Inferior parietal cortex (tissue), 1 donor: ENCODE measurements at regions not wholly inside any gene's neighbourhood (a gene's known extent, or its start where the extent isn't known, plus 50 kb on each side); places are given as distances from the start of the nearest gene placed in this dataset.
"Not testable (repeated sequence)": the region's sequence is repeated elsewhere in the genome, so short reads cannot be mapped to it uniquely, and the experiment has no call there.

Source experiments
- DNase-seq: peaks from one replicate; pipeline ENCODE4 v3.0.0-alpha.2; 2016; ENCODE audit errors: extremely low spot score

DNA sequence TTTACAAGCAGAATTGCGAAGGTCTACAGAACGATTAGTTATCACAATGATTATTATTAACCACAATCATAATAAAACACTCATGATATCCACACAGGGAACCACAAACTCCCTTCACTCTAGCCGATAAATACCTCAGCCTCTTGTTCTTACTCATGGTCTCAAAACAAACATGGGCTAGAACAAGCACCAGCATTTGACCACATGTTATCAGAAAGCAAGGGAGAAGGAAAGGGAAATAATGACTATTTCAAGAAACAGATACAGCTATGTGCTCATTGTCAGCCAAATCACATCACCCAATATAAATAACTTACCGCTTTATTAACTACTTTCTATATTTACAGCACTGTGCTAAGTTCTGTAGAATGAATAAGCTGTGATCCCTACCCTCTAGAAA is 663.2 kb upstream of the HTR2C start:
- no peak for DNase-seq

- DNase-seq, result no peak
These were observed 664.5 kb upstream of the HTR2C start for GRCh38 chrX:113919387-113919786.

- no peak for DNase-seq
These were observed 677.7 kb upstream of the HTR2C start for GRCh38 chrX:113906168-113906567.

DNA sequence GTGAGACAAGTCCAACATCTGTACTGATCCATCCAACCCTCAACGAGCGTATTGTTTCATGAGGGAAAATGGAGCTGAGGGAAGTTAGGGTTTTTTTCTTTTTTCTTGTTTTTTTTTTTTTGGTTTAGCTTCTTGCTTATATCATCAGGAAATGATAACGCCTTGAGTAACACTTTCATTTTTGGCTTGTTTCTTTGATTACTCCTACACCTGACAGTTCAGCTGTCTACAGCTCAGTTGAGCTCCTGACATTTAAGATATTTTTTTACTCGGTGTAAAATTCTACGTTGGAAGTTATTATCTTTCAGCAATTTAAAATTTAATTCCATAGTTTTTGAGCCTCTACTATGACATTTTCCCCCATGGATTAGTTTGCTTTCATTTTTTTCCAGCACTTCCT is 691.0 kb upstream of the HTR2C start:
- no peak for DNase-seq

GRCh38 chrX:113892401-113892800 is 691.5 kb upstream of the HTR2C start:
- no peak for DNase-seq

DNA sequence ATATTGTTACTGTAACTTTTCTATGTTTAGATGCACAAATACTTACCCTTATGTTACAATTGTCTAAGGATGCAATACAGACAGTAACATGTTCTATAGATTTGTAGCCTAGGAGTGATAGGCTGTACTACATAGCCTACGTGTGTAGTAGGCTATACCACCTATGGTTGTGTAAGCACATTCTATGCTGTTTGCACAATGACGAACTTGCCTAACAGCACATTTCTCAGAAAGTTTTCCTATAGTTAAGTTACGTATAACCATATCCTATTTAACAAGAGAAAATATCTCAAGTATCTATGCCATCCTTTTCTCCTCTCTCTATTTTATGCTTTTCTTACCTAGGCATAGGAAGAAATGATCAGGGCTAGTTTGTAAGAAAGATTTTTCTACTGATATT is 710.8 kb upstream of the HTR2C start:
- DNase-seq, result no peak

DNA sequence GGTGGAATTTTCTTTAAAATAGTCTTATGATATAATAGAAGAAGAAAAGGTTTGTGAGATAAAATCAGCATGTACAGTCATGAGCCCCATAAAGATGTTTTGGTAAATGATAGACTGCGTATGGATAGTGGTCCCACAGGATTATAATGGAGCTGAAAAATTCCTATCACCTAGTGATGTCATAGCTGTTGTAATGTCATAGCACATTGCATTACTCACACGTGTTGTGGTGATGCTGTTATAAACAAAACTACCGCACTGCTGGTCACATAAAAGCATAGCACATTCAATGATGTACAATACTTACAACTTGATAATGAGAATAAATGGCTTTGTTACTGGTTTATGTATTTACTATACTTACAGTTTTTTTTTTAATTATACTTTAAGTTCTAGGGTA is 715.2 kb upstream of the HTR2C start:
- no peak for DNase-seq

DNA sequence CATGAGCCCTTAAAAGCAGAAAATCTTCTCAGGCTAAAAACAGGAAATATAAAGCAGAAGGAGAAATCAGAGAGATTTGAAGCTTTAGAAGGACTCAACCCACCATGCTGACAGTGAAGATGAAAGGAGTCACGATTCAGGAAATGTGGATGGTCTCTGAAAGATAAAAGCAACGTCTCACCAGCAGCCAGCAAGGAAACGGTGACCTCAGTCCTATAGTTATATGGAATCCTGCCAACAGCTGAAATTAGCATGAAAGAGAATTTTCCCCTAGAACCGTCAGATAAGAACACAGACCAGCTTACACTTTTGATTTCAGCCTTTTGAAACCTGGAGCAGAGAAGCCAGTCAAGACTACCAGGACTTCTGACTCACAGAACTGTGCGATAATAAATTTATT is 715.7 kb upstream of the HTR2C start:
- peak; percentile 1 for DNase-seq

DNA sequence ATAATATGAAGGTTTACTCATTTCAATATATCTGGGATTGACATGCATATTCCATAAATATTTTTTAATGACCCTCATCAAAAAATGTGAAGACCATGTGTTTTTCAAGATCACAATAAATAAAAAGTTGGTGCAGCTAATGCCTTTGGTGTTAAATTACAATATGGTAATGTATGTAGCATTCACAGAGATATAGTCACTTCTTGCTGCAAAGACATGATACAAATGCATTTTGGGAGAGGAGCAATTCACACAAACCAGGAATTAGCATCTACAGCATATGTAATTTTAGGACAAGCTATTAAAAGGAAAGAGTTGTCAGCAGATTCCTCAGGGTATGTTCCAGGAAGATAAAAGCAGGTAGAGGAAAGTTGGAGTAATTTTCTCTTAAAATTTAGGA is 734.5 kb upstream of the HTR2C start:
- no peak for DNase-seq

DNA sequence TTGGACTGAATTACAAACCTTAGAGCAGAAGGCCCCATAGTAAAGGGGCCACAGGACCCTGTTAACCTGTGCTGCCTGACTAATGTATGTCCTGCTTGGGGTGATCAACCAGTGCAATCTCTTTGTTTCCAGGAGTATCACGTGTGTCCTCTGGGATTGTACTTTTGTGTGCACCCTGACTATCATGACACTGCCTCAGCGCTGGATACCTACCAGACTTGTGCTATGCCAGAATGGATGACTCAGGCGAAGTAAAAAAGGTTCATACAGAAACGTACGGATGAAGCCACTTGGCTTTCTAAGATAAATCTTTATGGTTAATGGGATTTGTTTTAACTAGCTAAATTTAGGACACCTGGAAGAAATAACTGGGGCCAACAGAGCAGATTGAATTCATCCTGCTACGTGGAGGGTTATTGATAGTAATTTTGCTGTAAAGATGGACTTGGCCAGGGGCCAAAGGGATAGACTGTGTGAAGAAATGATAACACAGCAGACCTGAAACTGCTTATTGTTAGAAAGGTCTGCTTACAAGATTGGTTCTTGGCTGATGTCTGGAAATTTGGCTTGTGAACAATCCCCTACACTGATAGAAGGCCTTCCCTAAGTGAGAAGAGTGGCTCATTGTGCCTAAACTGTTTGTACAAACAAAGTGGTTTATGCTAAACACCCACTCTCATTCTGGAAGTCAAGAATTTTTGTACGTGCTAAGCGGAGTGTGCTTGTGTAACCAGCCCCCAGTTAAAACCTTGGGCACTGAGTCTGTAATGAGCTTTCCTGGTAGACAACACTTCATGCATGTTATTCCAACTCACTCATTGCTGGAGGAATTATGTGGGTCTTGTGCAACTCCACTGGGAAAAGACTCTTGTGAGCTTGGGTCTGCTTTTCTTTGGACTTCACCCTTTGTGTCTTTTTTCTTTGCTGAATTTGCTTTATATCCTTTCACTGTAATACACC is 750.5 kb upstream of the HTR2C start:
- DNase-seq, result no peak

DNA sequence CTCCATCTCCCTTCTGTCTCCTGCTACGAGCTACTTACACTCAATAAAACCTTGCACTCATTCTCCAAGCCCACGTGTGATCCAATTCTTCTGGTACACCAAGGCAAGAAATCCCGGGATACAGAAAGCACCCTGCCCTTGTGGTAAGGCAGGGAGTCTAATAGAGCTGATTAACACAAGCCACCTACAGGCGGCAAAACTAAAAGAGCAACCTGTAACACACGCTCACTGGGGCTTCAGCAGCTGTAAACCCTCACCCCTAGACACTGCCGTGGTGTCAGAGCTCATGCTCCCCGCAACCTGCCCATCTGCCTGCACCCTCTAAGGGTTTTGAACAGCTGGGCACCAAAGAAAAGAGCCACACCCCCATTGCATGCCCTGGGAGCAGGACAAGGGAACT is 755.4 kb upstream of the HTR2C start:
- no peak for DNase-seq

DNA sequence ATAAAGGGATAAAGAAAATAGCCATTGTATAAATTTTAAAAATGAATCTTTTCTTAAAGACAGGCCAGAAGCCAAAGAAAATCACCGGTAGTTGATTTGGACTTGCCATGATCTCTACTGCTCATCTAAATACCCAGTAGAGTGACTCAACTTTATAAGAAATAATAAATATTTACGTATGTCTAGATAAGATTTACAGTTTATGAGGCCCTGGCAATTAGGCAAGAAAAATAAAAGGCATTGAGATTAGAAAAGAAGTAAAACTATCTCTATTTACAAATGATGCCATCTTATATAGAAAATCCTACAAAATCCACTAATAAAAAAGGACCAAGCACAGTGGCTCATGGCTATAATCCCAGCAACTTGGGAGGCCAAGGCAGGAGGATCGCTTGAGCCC is 765.5 kb upstream of the HTR2C start:
- DNase-seq, result no peak

DNA sequence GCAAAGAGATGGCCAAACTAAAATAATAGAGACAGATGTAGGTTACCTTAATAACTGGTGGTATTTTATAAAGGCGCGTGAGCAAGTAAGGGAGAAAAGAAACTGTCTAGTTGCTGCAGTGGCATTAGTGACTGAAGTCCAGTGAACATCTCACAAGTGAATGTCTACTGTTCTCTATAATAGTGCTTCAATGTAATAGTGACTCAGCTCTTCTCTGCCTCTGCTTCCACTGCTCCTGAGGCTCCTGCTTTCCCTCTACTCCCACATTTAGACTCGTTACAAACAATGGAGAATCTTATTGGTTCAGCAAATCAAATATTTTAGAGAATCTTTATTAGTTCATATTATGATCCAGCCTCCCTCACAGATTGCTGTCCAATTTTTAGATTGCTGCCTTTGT is 779.1 kb upstream of the HTR2C start:
- DNase-seq, result no peak

- no peak for DNase-seq
These were observed 779.6 kb upstream of the HTR2C start for GRCh38 chrX:113804291-113804690.

GRCh38 chrX:113802837-113803236 is 781.0 kb upstream of the HTR2C start:
- DNase-seq, result no peak

DNA sequence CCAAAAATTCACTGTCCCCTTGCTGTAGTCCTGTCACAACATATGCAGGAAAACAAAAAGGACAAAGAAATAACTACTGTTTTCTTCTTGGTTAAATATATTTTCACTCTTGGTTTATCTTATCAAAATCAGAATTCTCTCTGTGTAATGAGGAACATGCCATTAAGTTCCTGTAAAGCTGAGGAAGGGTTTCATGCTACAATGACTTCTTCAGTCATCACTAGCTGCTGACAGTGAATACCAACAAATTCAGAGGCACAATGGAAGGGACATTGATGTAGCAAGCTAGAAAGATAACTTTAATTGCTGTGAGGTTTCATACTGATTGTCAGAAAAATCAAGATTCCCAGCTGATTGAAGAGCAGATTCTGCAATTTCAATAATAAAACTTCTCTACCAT is 782.9 kb upstream of the HTR2C start:
- no peak for DNase-seq

DNA sequence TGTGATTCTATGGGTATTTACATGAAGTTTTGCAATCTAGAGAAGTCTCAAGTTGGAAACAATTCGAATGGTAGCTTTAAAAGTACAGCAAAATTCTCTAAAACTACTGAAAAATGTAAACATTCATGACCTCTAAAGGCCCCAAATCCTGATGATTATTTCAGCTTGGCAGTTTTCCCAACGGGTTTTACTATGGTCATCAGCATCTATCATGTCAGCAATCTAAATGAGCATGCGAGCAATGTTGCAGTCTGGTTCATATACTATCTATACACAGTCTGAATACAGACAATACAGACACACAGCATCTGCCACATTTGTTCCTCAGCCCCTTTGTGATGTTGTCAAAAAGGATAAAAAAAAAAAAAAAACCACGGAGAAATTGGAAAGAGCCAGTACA is 790.3 kb upstream of the HTR2C start:
- no peak for DNase-seq

DNA sequence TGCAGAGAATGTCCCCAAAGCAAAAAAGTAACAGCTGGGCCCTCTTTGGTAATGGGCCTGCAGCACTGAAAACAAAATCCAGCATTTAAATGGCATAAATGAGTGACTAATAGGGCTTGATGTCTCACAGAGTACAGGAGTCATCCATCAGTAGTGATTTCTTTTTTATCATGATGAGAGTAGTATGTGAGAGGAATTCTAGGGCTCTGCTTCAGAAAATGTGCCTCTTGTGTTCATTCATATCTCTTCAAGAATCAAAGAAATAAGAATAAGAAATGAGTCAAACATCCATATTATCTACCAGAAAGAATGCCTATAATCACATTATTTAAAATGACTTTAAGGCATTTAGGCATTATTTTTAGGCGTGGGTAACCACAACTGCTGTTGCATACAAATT is 792.9 kb upstream of the HTR2C start:
- no peak for DNase-seq

- DNase-seq, result not testable (repeated sequence)
These were observed 799.1 kb upstream of the HTR2C start for GRCh38 chrX:113784754-113785153.

DNA sequence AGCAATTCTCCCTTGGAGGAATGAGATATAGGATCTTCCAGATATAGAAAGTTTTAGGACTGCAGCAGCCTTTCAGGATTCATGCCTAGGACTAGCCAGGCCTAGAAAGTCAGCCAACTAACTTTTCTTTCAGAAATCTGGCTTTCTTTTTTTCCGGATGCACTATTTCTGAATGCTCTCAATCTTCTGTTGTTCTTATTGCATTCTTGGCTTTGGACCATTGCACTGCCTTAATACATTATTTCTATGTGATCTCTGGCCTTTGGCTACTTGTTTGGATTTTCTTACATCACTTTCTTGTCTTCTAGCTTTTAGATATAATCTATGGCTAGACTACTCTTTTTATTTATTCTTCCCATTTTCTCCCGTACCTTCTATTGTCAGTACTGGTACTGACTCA is 813.1 kb upstream of the HTR2C start:
- no peak for DNase-seq

DNA sequence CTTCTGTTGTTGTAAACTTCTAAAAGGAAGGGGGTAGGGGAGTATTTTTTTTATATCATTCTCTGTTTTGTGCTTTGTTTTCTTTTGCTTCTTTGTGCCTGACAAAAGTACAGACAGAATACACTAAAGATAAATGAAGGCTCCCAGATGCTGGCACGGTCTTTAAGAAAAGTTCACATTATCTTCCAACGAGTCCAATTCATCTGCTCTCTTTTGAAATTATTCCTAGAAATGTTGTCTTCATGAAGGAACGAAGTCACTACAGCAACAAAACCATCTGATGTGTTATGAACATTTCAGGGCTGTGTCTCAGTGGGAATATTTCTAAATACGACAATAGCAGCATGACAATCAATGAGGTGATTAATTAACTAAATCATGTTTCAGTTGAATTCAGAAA is 813.8 kb upstream of the HTR2C start:
- no peak for DNase-seq

- no peak for DNase-seq
These were observed 824.5 kb upstream of the HTR2C start for GRCh38 chrX:113759422-113759821.

GRCh38 chrX:113747274-113747973 is 836.5 kb upstream of the HTR2C start:
- no peak for DNase-seq
